ENCODE measurements at regions not wholly inside any gene's neighbourhood (a gene's known extent, or its start where the extent isn't known, plus 50 kb on each side); places are given as distances from the start of the nearest gene placed in this dataset.

GRCh38 chr14:97306760-97307246 is 509.6 kb downstream of the VRK1 start:
- H3K27ac ChIP-seq = peak overlapping the region in 2 of 21 experiments; percentile 5 to 56
- no peak overlapping the region for H3K4me3 ChIP-seq

- H3K4me3 ChIP-seq = no peak overlapping the region
- no peak overlapping the region for H3K27ac ChIP-seq
Observed at GRCh38 chr14:97311411-97311810, 514.2 kb downstream of the VRK1 start.

- Histone ChIP-seq H3K27ac (no peak overlapping the region), H3K4me3 (no peak overlapping the region)
Observed at GRCh38 chr14:97312910-97313309, 515.7 kb downstream of the VRK1 start.

GRCh38 chr14:97315790-97316189 is 518.6 kb downstream of the VRK1 start:
- H3K27ac ChIP-seq = no peak overlapping the region
- no peak overlapping the region for H3K4me3 ChIP-seq

- no peak overlapping the region for H3K4me3 ChIP-seq
- H3K27ac ChIP-seq = no peak overlapping the region
Observed at GRCh38 chr14:97318380-97318779, 521.2 kb downstream of the VRK1 start.

- Histone ChIP-seq H3K27ac (no peak overlapping the region), H3K4me3 (no peak overlapping the region)
Observed at GRCh38 chr14:97319691-97320090, 522.5 kb downstream of the VRK1 start.

GRCh38 chr14:97328743-97329142 is 531.6 kb downstream of the VRK1 start:
- Histone ChIP-seq H3K4me3 (no peak overlapping the region), H3K27ac (no peak overlapping the region)

GRCh38 chr14:97329701-97330100 is 532.5 kb downstream of the VRK1 start:
- Histone ChIP-seq H3K27ac (no peak overlapping the region), H3K4me3 (no peak overlapping the region)

GRCh38 chr14:97331058-97331457 is 533.9 kb downstream of the VRK1 start:
- Histone ChIP-seq H3K4me3 (no peak overlapping the region), H3K27ac (no peak overlapping the region)

GRCh38 chr14:97331526-97331925 is 534.3 kb downstream of the VRK1 start:
- H3K27ac ChIP-seq = no peak overlapping the region

GRCh38 chr14:97336179-97336578 is 539.0 kb downstream of the VRK1 start:
- no peak overlapping the region for H3K27ac ChIP-seq
- H3K4me3 ChIP-seq = no peak overlapping the region

More at GRCh38 chr14:97331526-97331925, 534.3 kb downstream of the VRK1 start:
- no peak overlapping the region for H3K4me3 ChIP-seq

GRCh38 chr14:97336816-97337215 is 539.6 kb downstream of the VRK1 start:
- H3K4me3 ChIP-seq = no peak overlapping the region
- no peak overlapping the region for H3K27ac ChIP-seq

GRCh38 chr14:97337267-97337666 is 540.1 kb downstream of the VRK1 start:
- Histone ChIP-seq H3K27ac (no peak overlapping the region), H3K4me3 (no peak overlapping the region)

- Histone ChIP-seq H3K4me3 (no peak overlapping the region), H3K27ac (no peak overlapping the region)
Observed at GRCh38 chr14:97337670-97338069, 540.5 kb downstream of the VRK1 start.

GRCh38 chr14:97344666-97345065 is 547.5 kb downstream of the VRK1 start:
- Histone ChIP-seq H3K4me3 (no peak overlapping the region), H3K27ac (no peak overlapping the region)

GRCh38 chr14:97346675-97347074 is 549.5 kb downstream of the VRK1 start:
- Histone ChIP-seq H3K4me3 (no peak overlapping the region), H3K27ac (no peak overlapping the region)

GRCh38 chr14:97349463-97349862 is 552.3 kb downstream of the VRK1 start:
- Histone ChIP-seq H3K27ac (no peak overlapping the region), H3K4me3 (no peak overlapping the region)

GRCh38 chr14:97349946-97350345 is 552.8 kb downstream of the VRK1 start:
- H3K27ac ChIP-seq = no peak overlapping the region

GRCh38 chr14:97350415-97350814 is 553.2 kb downstream of the VRK1 start:
- Histone ChIP-seq H3K4me3 (no peak overlapping the region), H3K27ac (no peak overlapping the region)

More at GRCh38 chr14:97349946-97350345, 552.8 kb downstream of the VRK1 start:
- no peak overlapping the region for H3K4me3 ChIP-seq

- no peak overlapping the region for H3K27ac ChIP-seq
- no peak overlapping the region for H3K4me3 ChIP-seq
Observed at GRCh38 chr14:97350894-97351731, 553.9 kb downstream of the VRK1 start.

- Histone ChIP-seq H3K4me3 (no peak overlapping the region), H3K27ac (no peak overlapping the region)
Observed at GRCh38 chr14:97353102-97353501, 555.9 kb downstream of the VRK1 start.

All from skin epidermis (tissue), 12 donors.